RWPE1 (cell line): ENCODE measurements at regions not wholly inside any gene's neighbourhood (a gene's known extent, or its start where the extent isn't known, plus 50 kb on each side); places are given as distances from the start of the nearest gene placed in this dataset.

Experiments
- CTCF ChIA-PET: fragments of 350-600 bp; sonication (Branson Sonifier 250); formaldehyde crosslinking; extraction: SDS; loops from one replicate; lab custom pipeline; 2021; lab: Yijun Ruan, JAX
- POLR2A ChIA-PET: fragments of 400-600 bp; formaldehyde crosslinking; extraction: SDS; loops from one replicate; lab custom pipeline; 2020; ENCODE audit warnings: antibody characterized with exemption; ENCODE audit not compliant: low non-redundant PET; lab: Yijun Ruan, JAX
- DNase-seq: peaks from one replicate; pipeline ENCODE4 v3.0.0; 2012; ENCODE audit warnings: low spot score
- H3K27ac ChIP-seq: fragments of 450-650 bp; 2 replicates; pipeline ENCODE4 v1.5.1; 2017
- CTCF ChIP-seq: fragments of 450-650 bp; conservative IDR thresholded peaks from 2 replicates; pipeline ENCODE4 v1.5.1; 2017; ENCODE audit warnings: low read depth, mild to moderate bottlenecking

DNA sequence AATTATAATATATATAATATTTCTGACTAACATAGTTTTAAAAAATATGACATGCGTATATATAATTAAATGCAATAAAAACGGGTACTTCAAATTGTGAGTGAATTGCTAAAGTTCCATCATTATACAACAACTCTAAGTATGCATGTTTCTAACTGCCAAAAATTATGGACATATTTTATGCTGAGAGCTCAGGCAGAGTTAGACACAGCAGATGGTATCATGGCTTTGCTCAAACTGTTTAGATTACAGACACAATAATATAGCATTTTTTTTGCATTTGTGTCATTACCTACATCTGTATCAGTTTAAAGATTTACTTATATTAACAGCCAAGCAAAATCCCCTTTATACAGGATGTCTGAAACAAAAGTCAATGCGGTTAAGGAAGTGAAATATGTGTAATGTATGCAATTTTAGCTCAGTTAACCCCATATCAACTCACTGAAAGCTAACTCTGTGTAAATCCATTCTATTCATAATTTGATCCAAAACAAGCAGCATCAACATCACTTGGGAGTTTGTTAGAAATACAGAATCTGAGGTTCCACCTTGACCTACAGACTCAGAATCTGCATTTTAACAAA is 119.1 kb upstream of the CNKSR2 start:
- ChIA-PET CTCF (no interaction called here), POLR2A (no interaction called here)
- TF ChIP-seq CTCF, result no peak
- no peak overlapping the region for H3K27ac ChIP-seq
- DNase-seq, result no peak

GRCh38 chrX:21266949-21267348 is 107.3 kb upstream of the CNKSR2 start:
- no peak for TF ChIP-seq CTCF
- CTCF ChIA-PET, result no interaction called here
- no peak for DNase-seq
- POLR2A ChIA-PET, result no interaction called here
- H3K27ac ChIP-seq, result no peak overlapping the region

GRCh38 chrX:21276736-21277433 is 97.3 kb upstream of the CNKSR2 start:
- ChIA-PET CTCF (no interaction called here), POLR2A (no interaction called here)
- DNase-seq, result no peak
- H3K27ac ChIP-seq, result no peak overlapping the region
- TF ChIP-seq CTCF, result no peak

DNA sequence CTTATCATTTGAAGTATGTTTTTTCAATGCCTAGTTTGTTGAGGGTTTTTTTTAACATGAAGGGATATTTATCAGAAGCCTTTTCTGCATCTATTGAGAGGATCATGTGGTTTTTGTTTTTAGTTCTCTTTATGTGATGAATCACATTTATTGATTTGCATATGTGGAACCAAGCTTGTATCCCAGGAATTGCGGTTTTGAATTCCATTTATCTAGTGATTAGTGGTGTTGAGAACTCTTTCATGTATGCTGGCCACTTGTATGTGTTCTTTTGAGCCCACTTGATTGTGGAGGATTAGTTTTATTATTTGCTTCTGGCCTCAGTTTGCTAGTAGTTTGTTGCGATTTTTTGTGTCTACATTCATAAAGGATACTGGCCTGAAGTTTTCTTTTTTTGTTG is 85.0 kb upstream of the CNKSR2 start:
- DNase-seq, result no peak
- no peak for TF ChIP-seq CTCF
- ChIA-PET POLR2A (no interaction called here), CTCF (no interaction called here)
- H3K27ac ChIP-seq, result no peak overlapping the region

GRCh38 chrX:21295246-21295820 is 78.9 kb upstream of the CNKSR2 start:
- TF ChIP-seq CTCF, result no peak
- POLR2A ChIA-PET, result no interaction called here
- CTCF ChIA-PET, result interaction anchor here (0.5 kb wide), 1 partner anchor 60 kb away, joined by 3 read pairs; no protein-coding TSS in a partner anchor

GRCh38 chrX:21305799-21306336 is 68.3 kb upstream of the CNKSR2 start:
- no peak overlapping the region for H3K27ac ChIP-seq
- ChIA-PET CTCF (interaction anchor here (0.6 kb wide), 2 partner anchors 32 to 752 kb away, joined by 3 read pairs; no protein-coding TSS in a partner anchor), POLR2A (no interaction called here)
- no peak for DNase-seq
- TF ChIP-seq CTCF, result no peak

More at GRCh38 chrX:21295246-21295820, 78.9 kb upstream of the CNKSR2 start:
- no peak for DNase-seq
- H3K27ac ChIP-seq, result no peak overlapping the region
